IPS-NIHi11 (cell line): ENCODE measurements at regions not wholly inside any gene's neighbourhood (a gene's known extent, or its start where the extent isn't known, plus 50 kb on each side); places are given as distances from the start of the nearest gene placed in this dataset.
A peak's percentile ranks its signal among the peaks of the same experiment; 100 is the strongest.
"Not testable (repeated sequence)": the region's sequence is repeated elsewhere in the genome, so short reads cannot be mapped to it uniquely, and the experiment has no call there.

Experiments
- DNase-seq: peaks from one replicate; pipeline ENCODE4 v3.0.0; 2012; ENCODE audit warnings: mixed read lengths, low spot score

DNA sequence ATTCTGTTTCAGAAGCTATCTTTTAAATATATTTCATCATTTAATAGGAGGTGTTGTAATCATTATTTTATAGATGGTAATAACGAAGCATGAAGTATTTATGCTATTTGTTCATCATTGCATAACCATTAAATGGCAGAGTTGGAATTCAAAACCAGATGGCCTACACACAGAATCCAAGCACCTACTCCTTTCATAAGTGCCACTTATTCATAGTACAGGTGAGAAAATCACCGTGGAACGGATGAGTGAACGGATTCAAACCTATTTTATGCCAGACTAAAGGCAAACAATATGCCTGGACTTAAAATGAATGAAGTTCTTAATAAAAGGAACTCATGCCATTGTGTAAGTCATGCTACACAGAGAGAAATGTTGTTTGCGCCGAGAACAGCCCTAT lies 397.9 kb upstream of the ADGRB3 start:
- DNase-seq, result no peak

DNA sequence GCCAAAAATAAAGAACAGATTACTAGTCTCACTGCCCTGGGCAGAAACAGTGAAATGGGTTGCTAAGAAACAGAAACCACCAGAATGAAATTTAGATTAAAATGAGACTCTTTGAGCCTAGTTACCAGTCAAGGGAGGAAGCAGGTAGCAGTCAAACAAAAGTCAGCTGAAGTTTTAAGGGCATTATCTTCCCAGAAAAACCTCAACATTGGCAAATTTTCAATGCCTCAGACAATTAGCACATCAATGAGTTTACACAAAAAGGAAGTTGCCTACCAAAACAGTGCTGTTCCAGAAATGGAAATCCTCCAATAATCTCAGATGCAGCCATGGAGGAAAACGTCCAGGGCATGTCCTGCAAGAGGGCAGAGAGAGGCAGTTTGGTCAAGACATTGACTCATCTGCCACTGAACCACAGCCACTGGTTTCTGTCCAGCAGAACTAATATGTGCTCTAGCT lies 399.7 kb upstream of the ADGRB3 start:
- no peak for DNase-seq

DNA sequence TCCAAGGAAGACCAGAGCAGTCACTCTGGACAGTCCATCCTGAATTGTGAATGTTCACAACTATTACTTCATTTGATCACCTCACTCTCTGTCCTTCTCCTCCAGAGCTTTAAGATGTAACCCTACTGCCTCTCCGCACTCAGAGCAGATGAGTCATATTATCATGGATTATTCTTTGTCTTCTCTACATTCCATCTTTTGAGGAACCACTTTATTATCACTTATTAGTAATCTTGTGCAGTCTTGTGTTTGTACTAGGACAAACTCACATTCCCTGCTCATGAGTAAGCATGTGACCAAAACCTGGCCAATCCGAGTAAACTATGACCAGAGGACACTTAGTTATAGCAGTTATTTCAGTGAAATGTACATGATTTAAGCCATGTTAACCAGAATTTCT lies 401.5 kb upstream of the ADGRB3 start:
- no peak for DNase-seq

DNA sequence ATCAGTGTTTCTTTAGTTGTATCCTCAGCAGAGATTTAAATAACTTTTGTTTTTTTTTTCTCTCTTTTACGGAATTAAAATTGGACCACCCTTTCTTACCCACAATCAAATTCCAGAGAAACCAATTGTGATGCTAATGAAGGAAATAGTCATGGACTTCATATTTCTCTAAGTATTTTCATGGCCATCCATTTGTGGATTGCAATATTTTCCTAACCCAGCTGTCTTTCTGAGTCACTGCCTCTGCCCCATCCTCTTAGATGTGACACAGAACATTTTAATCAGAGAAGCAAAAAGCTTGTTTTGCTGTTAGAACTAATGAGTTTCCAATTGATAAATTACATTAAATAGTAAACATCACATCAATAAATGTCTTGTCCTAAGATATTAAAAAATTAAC lies 405.5 kb upstream of the ADGRB3 start:
- no peak for DNase-seq

DNA sequence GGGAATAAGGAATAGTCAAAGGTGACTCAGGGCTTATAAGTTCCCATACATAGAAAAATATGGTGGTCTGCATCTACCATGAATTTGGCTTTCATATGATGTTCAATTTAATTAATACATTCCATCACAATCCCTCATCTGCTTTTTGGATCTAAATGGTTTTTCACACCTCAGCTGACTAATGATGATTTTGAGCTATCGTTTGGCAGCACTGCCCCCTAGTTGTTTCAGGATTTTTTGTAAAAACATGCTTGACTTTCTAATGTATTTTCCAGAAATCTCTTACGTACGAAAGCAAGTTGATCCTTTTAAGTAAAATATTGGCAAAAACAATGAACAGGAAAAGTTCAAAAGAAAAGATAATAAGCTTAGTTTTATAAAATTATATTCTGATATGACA lies 408.6 kb upstream of the ADGRB3 start:
- DNase-seq, result peak; percentile 6

DNA sequence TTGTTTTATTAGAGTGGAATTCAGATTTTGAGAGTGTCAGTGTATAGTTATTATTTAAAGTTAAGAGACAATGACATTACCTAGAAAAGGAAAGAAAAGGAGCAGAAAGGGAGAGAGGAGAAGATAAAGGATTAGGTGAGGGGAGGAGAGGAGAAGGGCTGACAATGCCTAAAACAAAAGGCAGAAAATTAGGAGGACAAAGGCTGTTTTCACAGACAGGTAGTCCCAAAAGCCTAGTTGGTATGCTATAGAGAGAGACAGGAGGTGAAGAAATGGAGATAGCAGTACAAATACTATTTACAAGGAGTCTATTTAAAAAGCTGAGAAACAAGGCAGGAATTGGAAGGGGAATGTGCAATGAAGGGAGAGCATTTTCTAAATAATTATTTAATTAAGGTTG lies 409.4 kb upstream of the ADGRB3 start:
- DNase-seq, result no peak

- no peak for DNase-seq
Observed at GRCh38 chr6:68211242-68211795, 423.8 kb upstream of the ADGRB3 start.

DNA sequence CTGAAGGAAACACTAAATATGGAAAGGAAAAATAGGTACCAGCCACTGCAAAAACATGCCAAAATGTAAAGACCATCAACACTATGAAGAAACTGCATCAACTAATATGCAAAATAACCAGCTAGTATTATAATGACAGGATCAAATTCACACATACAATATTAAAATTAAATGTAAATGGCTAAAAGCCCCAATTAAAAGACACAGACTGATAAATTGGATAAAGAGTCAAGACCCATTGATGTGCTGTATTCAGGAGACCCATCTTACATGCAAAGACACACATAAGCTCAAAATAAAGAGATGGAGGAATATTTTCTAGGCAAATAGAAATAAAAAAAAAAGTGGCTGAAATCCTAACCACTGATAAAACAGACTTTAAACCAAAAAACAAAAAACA lies 427.5 kb upstream of the ADGRB3 start:
- DNase-seq, result not testable (repeated sequence)

DNA sequence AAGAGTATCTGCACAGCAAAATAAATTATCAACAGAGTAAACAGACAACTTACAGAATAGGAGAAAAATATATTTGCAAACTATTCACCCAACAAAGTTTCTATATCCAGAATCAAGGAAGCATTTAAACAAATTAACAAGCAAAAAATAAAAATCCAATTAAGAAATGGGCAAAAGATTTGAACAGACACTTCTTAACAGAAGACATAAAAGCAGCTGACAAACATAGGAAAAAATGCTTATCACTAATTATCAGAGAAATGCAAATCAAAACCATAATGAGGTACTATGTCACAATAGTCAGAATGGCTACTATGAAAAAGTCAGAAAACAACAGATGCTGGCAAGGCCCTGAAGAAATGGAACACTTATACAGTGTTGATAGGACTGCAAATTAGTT lies 434.2 kb upstream of the ADGRB3 start:
- no peak for DNase-seq

DNA sequence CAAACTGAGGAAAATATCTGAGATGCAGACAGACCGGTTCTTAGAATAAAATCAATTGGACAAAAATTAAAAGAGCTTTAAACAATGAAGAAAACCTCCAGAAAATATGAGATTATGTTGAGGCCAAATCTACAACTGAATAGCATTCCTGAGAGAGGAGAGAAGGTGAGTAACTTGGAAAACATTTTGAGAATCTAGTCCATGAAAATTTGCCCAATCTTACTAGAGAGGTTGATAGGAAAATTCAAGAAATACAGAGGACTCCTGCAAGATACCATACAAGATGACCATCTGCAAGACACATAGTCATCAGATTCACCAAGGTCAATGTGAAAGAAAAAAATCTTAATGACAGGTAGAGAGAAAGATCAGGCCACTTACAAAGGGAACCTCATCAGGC lies 437.7 kb upstream of the ADGRB3 start:
- no peak for DNase-seq

DNA sequence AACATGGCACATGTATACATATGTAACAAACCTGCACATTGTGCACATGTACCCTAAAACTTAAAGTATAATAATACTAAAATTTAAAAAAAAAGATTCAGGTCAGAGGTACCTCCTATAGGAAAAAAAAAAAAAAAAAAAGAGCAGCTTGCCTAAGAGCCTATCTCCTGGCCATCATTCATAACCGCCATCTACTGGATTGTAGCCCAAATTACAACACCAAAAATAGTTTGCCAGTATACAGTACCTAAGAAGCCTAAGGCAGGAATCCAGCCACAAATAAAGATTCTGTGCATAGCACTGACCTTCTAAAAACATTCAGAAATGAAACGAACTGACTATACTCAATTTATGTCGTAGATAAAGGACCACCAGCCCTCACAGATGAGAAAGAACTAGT lies 438.4 kb upstream of the ADGRB3 start:
- peak; percentile 19 for DNase-seq

- DNase-seq, result not testable (repeated sequence)
Observed at GRCh38 chr6:68195753-68196152, 439.3 kb upstream of the ADGRB3 start.

GRCh38 chr6:68194846-68195478 lies 440.1 kb upstream of the ADGRB3 start:
- DNase-seq, result no peak

DNA sequence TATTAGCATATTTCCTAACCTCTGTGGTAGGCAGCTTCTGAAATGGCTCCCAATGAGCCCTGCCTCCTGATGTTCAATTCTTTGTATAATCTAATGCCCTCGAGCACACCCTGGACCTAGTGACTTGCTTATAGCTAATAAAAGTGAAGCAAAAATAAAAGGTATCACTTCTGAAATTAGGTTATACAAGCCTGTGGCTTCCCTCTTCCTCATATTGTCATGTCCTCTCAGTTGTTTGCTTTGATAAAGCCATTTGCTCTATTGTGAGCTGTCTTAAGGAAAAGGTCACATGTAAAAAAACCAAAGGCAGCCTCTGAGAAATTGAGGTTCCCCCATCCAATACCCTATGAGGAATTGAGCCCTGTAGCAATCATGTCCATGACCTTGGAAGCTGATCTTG lies 442.1 kb upstream of the ADGRB3 start:
- DNase-seq, result no peak

- DNase-seq, result no peak
Observed at GRCh38 chr6:68189217-68189815, 445.8 kb upstream of the ADGRB3 start.

- DNase-seq, result no peak
Observed at GRCh38 chr6:68186870-68187269, 448.2 kb upstream of the ADGRB3 start.

DNA sequence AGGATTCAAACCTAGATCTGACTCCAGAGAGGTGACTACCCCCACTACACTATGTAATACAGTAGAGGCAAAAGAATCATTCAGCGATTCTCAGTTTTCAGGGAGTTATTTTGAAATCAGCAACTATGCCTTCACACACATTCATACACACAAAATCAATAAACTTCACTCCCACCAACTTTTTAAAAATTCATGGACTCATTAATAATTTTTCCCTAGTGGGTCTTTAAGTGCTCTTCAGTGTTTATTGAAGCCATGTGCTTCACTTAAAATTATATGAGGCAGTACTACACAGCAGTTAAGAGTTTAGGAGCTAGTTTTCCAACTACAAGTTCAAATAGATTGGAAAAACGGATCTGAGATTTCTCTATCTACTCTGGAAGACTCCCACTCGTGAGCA lies 452.7 kb upstream of the ADGRB3 start:
- no peak for DNase-seq

GRCh38 chr6:68181027-68181426 lies 454.1 kb upstream of the ADGRB3 start:
- peak; percentile 7 for DNase-seq

GRCh38 chr6:68173616-68174015 lies 461.5 kb upstream of the ADGRB3 start:
- no peak for DNase-seq

GRCh38 chr6:68169922-68170321 lies 465.2 kb upstream of the ADGRB3 start:
- no peak for DNase-seq

DNA sequence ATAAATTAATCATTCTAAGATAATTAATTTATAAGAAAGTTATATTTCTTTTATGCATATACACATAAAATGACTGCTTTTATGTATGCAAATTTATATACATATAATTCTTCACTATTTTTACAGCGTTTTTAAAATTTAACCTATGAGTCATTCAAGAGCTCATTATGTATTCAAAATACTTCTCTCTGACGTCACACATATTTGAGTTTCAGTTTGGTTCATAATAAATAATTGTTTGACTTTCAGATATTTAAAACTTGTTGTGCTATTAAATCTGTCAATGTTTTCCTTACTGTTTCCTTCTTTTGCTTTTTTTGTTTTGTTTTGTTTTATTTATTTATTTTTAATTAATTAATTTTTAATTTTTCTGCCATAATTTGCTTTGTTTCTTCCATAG lies 467.5 kb upstream of the ADGRB3 start:
- DNase-seq, result no peak

- not testable (repeated sequence) for DNase-seq
Observed at GRCh38 chr6:68160812-68161211, 474.3 kb upstream of the ADGRB3 start.

DNA sequence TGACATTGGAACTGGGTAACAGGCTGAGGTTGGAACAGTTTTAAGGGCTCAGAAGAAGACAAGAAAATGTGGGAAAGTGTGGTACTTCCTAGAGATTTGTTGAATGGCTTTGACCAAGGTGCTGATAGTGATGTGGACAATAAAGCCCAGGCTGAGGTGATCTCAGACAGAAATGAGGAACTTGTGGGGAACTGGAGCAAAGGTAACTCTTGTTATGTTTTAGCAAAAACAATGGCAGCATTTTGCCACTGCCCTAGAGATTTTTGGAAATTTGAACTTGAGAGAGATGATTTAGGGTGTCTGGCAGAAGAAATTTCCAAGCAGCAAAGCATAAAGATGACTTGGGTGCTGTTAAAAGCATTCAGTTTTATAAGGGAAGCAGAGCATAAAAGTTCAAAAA lies 474.7 kb upstream of the ADGRB3 start:
- no peak for DNase-seq

- DNase-seq, result no peak
Observed at GRCh38 chr6:68159433-68159832, 475.6 kb upstream of the ADGRB3 start.
